Embryonic facial prominence (tissue), 1 donor: ENCODE measurements at regions not wholly inside any gene's neighbourhood (a gene's known extent, or its start where the extent isn't known, plus 50 kb on each side); places are given as distances from the start of the nearest gene placed in this dataset.

Experiments used
- DNase-seq: peaks from one replicate; pipeline ENCODE4 v3.0.0-alpha.2; 2016; ENCODE audit errors: extremely low spot score

- peak; percentile 43 for DNase-seq
These were observed 116.2 kb downstream of the OLFM4 start for GRCh38 chr13:53144826-53145225.

GRCh38 chr13:53150568-53150967, 122.0 kb downstream of the OLFM4 start:
- DNase-seq: no peak

- peak; percentile 26 for DNase-seq
These were observed 122.9 kb downstream of the OLFM4 start for GRCh38 chr13:53151336-53152056.

- no peak for DNase-seq
These were observed 123.4 kb downstream of the OLFM4 start for GRCh38 chr13:53152057-53152421.

GRCh38 chr13:53158201-53158600, 129.6 kb downstream of the OLFM4 start:
- no peak for DNase-seq

GRCh38 chr13:53159431-53159830, 130.8 kb downstream of the OLFM4 start:
- DNase-seq: no peak

- no peak for DNase-seq
These were observed 131.6 kb downstream of the OLFM4 start for GRCh38 chr13:53160211-53160610.

- no peak for DNase-seq
These were observed 132.6 kb downstream of the OLFM4 start for GRCh38 chr13:53161251-53161650.

- DNase-seq: no peak
These were observed 136.6 kb downstream of the OLFM4 start for GRCh38 chr13:53165261-53165660.

- DNase-seq: no peak
These were observed 138.9 kb downstream of the OLFM4 start for GRCh38 chr13:53167561-53167960.

GRCh38 chr13:53170910-53171309, 142.3 kb downstream of the OLFM4 start:
- no peak for DNase-seq

- no peak for DNase-seq
These were observed 145.9 kb downstream of the OLFM4 start for GRCh38 chr13:53174545-53174944.

- DNase-seq: no peak
These were observed 152.1 kb downstream of the OLFM4 start for GRCh38 chr13:53180684-53181083.

- DNase-seq: no peak
These were observed 154.1 kb downstream of the OLFM4 start for GRCh38 chr13:53182724-53183123.

GRCh38 chr13:53188120-53188519, 159.5 kb downstream of the OLFM4 start:
- DNase-seq: no peak

GRCh38 chr13:53189162-53189561, 160.5 kb downstream of the OLFM4 start:
- DNase-seq: no peak

- no peak for DNase-seq
These were observed 162.5 kb downstream of the OLFM4 start for GRCh38 chr13:53191091-53191490.

GRCh38 chr13:53197424-53197823, 168.8 kb downstream of the OLFM4 start:
- DNase-seq: no peak

- no peak for DNase-seq
These were observed 169.4 kb downstream of the OLFM4 start for GRCh38 chr13:53198017-53198416.

- no peak for DNase-seq
These were observed 170.1 kb downstream of the OLFM4 start for GRCh38 chr13:53198736-53199135.

GRCh38 chr13:53200075-53200474, 171.5 kb downstream of the OLFM4 start:
- DNase-seq: no peak

- peak; percentile 56 for DNase-seq
These were observed 172.2 kb downstream of the OLFM4 start for GRCh38 chr13:53200498-53201453.
